ENCODE measurements at regions not wholly inside any gene's neighbourhood (a gene's known extent, or its start where the extent isn't known, plus 50 kb on each side); places are given as distances from the start of the nearest gene placed in this dataset.

- TF ChIP-seq POLR2A (IDR thresholded peaks at IDR 0.05) (no peak), CTCF (IDR thresholded peaks at IDR 0.05) (no peak)
Observed at GRCh38 chr1:228802386-228803220, 67.3 kb downstream of the RHOU start.

All from Peyer's patch (tissue), 4 donors.